OCI-LY7 (cell line): ENCODE measurements at regions not wholly inside any gene's neighbourhood (a gene's known extent, or its start where the extent isn't known, plus 50 kb on each side); places are given as distances from the start of the nearest gene placed in this dataset.

Experiments used
- BruUV-seq: library from RNA; stranded (reverse); fragments of 400-500 nt; replicated peaks from 2 replicates; lab custom pipeline; 2021; lab: Mats Ljungman, UMichigan
- CTCF ChIA-PET: fragments of 300-600 bp; sonication (Branson Sonifier 250); formaldehyde crosslinking; loops from one replicate; lab custom pipeline; 2022; ENCODE audit warnings: antibody characterized with exemption; ENCODE audit not compliant: unreplicated experiment; lab: Charles Lee
- POLR2A ChIA-PET: fragments of 300-600 bp; sonication (Branson Sonifier 250); formaldehyde crosslinking; loops from one replicate; lab custom pipeline; 2022; ENCODE audit warnings: antibody characterized with exemption; lab: Charles Lee
- DNase-seq: peaks from one replicate; pipeline ENCODE4 v3.0.0-alpha.2; 2015; ENCODE audit warnings: low spot score
- H2AFZ ChIP-seq: fragments of 200-600 bp; sonication (generic), shearing (Covaris generic); 2 replicates; pipeline ENCODE4 v1.6.1; 2014; ENCODE audit warnings: mild to moderate bottlenecking, antibody characterized with exemption, low read length, moderate library complexity
- H3K27ac ChIP-seq: fragments of 200-600 bp; sonication (generic); 2 replicates; pipeline ENCODE4 v1.5.1; 2014; ENCODE audit warnings: mixed run types, low read depth, mild to moderate bottlenecking, moderate library complexity, low read length, inconsistent platforms; ENCODE audit not compliant: poor library complexity, severe bottlenecking
- H3K36me3 ChIP-seq: fragments of 200-600 bp; sonication (generic); 2 replicates; pipeline ENCODE4 v1.6.1; 2014; ENCODE audit warnings: mild to moderate bottlenecking, antibody characterized with exemption, low read length, moderate library complexity, mixed read lengths; ENCODE audit not compliant: insufficient read depth
- H3K4me1 ChIP-seq: fragments of 200-600 bp; sonication (generic); 2 replicates; pipeline ENCODE4 v1.5.1; 2014; ENCODE audit warnings: mild to moderate bottlenecking, low read length; ENCODE audit not compliant: insufficient read depth, poor library complexity, severe bottlenecking
- H3K4me2 ChIP-seq: fragments of 200-600 bp; sonication (generic); 2 replicates; pipeline ENCODE4 v1.6.1; 2014; ENCODE audit warnings: mild to moderate bottlenecking, low read length
- H3K4me3 ChIP-seq: fragments of 200-600 bp; sonication (generic); 2 replicates; pipeline ENCODE4 v1.5.1; 2014; ENCODE audit warnings: mild to moderate bottlenecking, low read depth, low read length; ENCODE audit not compliant: poor library complexity, severe bottlenecking
- H3K79me2 ChIP-seq: fragments of 200-600 bp; sonication (generic); 2 replicates; pipeline ENCODE4 v1.6.1; 2016; ENCODE audit warnings: low read depth, mild to moderate bottlenecking, low read length, moderate library complexity, mixed read lengths; ENCODE audit not compliant: insufficient read depth
- H3K9me2 ChIP-seq: fragments of 200-600 bp; sonication (generic); 2 replicates; pipeline ENCODE4 v1.6.1; 2016; ENCODE audit warnings: mild to moderate bottlenecking, low read length, mixed read lengths; ENCODE audit not compliant: insufficient read depth
- H3K9me3 ChIP-seq: fragments of 200-600 bp; sonication (generic); 2 replicates; pipeline ENCODE4 v1.6.1; 2014; ENCODE audit warnings: mild to moderate bottlenecking, mixed run types, low read length, mixed read lengths
- H4K20me1 ChIP-seq: fragments of 200-600 bp; sonication (generic); 2 replicates; pipeline ENCODE4 v1.6.1; 2014; ENCODE audit warnings: mild to moderate bottlenecking, antibody characterized with exemption, low read length, moderate library complexity, mixed read lengths; ENCODE audit not compliant: insufficient read depth
- EZH2phosphoT487 ChIP-seq: fragments of 200-600 bp; sonication (generic); IDR thresholded peaks from 2 replicates; pipeline ENCODE4 v1.6.1; 2018; ENCODE audit warnings: low read depth, borderline replicate concordance, mild to moderate bottlenecking, mixed run types, antibody characterized with exemption, low read length, moderate library complexity, mixed read lengths
- intact Hi-C: fragments of 100-400 bp; cut with micrococcal nuclease; formaldehyde crosslinking; loops from one replicate; pipeline ENCODE4 v1.10.0; 2022; ENCODE audit not compliant: unreplicated experiment
- TF ChIP-seq, protein P1 (sequence below): fragments of 200-600 bp; sonication (generic); conservative IDR thresholded peaks from 2 replicates; pipeline ENCODE4 v1.5.1; 2014; ENCODE audit warnings: mild to moderate bottlenecking, antibody characterized with exemption, low read length, moderate library complexity, mixed read lengths

DNA sequence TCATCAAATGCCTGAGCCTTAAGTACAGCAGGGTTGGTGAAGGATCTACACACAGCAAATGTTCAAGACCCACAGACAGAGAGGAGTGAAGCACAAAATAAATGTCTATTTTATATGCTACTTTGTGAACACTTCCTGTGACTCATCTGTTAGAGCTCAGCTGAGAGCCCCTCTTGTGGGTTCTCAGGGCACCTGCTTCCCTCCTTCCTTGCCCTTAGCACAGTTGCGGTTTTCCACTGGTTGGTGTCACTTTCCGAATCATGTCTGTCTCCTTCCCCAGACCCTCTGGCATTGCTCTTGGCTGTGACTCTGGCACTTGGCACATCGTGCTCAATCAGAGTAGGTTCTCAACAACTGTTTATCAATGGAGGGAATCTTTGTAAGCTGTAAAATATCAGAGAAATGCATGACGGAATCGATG is 128.5 kb upstream of the STC2 start:
- no peak overlapping the region for H2AFZ ChIP-seq
- no peak for DNase-seq
- H3K27ac ChIP-seq: no peak overlapping the region
- H3K9me3 ChIP-seq: no peaks in the 10 kb centered on the region
- H3K4me1 ChIP-seq: no peaks in the 10 kb centered on the region
- intact Hi-C loops: no loop called here
- H3K36me3 ChIP-seq: no peaks in the 10 kb centered on the region
- no peak overlapping the region for H3K4me3 ChIP-seq
- CTCF ChIA-PET: no interaction called here
- no peaks in the 10 kb centered on the region for H3K9me2 ChIP-seq
- H3K79me2 ChIP-seq: no peaks in the 10 kb centered on the region
- no peak overlapping the region for H3K4me2 ChIP-seq
- no peak for TF ChIP-seq EZH2phosphoT487
- TF ChIP-seq, protein P1, sequence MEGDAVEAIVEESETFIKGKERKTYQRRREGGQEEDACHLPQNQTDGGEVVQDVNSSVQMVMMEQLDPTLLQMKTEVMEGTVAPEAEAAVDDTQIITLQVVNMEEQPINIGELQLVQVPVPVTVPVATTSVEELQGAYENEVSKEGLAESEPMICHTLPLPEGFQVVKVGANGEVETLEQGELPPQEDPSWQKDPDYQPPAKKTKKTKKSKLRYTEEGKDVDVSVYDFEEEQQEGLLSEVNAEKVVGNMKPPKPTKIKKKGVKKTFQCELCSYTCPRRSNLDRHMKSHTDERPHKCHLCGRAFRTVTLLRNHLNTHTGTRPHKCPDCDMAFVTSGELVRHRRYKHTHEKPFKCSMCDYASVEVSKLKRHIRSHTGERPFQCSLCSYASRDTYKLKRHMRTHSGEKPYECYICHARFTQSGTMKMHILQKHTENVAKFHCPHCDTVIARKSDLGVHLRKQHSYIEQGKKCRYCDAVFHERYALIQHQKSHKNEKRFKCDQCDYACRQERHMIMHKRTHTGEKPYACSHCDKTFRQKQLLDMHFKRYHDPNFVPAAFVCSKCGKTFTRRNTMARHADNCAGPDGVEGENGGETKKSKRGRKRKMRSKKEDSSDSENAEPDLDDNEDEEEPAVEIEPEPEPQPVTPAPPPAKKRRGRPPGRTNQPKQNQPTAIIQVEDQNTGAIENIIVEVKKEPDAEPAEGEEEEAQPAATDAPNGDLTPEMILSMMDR: no peak
- POLR2A ChIA-PET: no interaction called here
- BruUV-seq: no TSS peak
- H4K20me1 ChIP-seq: no peaks in the 10 kb centered on the region

DNA sequence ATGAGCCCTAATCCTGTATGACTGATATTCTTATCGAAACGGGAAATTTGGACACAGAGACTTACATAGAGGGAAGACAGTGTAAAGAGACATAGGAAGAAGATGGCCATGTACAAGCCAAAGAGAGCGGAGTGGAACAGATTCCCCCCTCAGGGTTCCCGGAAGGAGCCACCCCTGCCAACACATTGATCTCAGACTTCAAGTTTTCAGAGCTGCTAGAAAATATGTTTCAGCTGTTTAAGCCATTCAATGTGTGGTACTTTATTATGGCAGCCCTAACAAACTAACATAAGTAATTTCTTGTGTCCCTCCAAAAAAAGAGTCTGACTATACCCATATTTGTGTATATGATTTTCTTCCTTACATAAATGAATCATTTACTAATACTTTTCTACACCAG is 128.0 kb upstream of the STC2 start:
- CTCF ChIA-PET: no interaction called here
- Histone ChIP-seq H3K4me3 (no peak overlapping the region), H3K9me2 (no peaks in the 10 kb centered on the region), H4K20me1 (no peaks in the 10 kb centered on the region), H3K79me2 (no peaks in the 10 kb centered on the region), H3K9me3 (no peaks in the 10 kb centered on the region), H3K4me2 (no peak overlapping the region), H3K36me3 (no peaks in the 10 kb centered on the region), H3K27ac (no peak overlapping the region), H2AFZ (no peak overlapping the region), H3K4me1 (no peaks in the 10 kb centered on the region)
- DNase-seq: no peak
- intact Hi-C loops: no loop called here
- BruUV-seq: no TSS peak
- POLR2A ChIA-PET: no interaction called here
- TF ChIP-seq, protein P1: no peak
- no peak for TF ChIP-seq EZH2phosphoT487

DNA sequence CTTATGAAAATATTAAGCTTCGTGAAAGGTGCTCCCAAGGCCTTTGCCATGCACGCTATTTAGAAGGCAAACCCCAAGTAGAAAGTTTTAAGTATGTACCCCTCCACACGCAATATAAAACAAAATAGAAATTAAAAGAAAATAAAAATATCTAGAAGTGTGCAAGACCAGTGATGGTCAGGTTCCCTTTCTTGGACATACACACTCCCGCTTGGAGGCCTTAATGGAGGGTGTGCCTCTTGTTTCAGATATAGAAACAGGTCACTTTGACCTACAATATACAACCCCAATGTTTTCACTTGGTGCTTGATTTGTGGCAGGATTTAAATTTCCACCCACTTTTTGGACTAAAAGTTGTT is 127.4 kb upstream of the STC2 start:
- Histone ChIP-seq H3K9me3 (no peaks in the 10 kb centered on the region), H3K27ac (no peak overlapping the region), H3K4me3 (no peak overlapping the region), H3K4me1 (no peaks in the 10 kb centered on the region), H3K36me3 (no peaks in the 10 kb centered on the region), H3K9me2 (no peaks in the 10 kb centered on the region), H2AFZ (no peak overlapping the region), H3K4me2 (no peak overlapping the region), H3K79me2 (no peaks in the 10 kb centered on the region), H4K20me1 (no peaks in the 10 kb centered on the region)
- intact Hi-C loops: no loop called here
- CTCF ChIA-PET: no interaction called here
- DNase-seq: no peak
- TF ChIP-seq, protein P1: no peak
- TF ChIP-seq EZH2phosphoT487: no peak
- POLR2A ChIA-PET: no interaction called here
- BruUV-seq: no TSS peak
